ENCODE measurements at regions not wholly inside any gene's neighbourhood (a gene's known extent, or its start where the extent isn't known, plus 50 kb on each side); places are given as distances from the start of the nearest gene placed in this dataset.

GRCh38 chr10:129305046-129305445 lies 162.0 kb upstream of the MGMT start:
- DNase-seq = no peak

DNA sequence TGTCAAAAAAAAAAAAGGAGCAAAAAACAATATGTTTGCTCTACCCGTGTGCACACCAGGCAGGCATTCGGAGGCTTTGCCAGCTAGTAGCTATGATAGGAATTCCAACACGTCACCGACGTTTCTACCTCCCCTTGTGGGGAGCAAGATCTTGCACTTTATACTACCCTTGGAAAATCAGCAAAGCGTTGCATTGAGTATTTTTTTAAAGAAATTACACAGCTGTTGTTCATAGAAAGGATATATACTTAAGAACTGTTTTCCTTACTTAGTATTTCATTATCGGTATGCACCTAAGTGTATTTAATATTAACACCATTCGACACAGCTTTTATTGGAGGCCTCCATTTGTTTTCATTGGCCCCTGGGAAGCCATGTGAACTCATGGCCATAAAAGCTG lies 159.9 kb upstream of the MGMT start:
- DNase-seq = no peak

- DNase-seq = no peak
Observed at GRCh38 chr10:129308953-129309564, 158.0 kb upstream of the MGMT start.

GRCh38 chr10:129309565-129309964 lies 157.5 kb upstream of the MGMT start:
- no peak for DNase-seq

GRCh38 chr10:129310881-129311280 lies 156.2 kb upstream of the MGMT start:
- no peak for DNase-seq

GRCh38 chr10:129319934-129320333 lies 147.1 kb upstream of the MGMT start:
- no peak for DNase-seq

- no peak for DNase-seq
Observed at GRCh38 chr10:129320340-129320739, 146.7 kb upstream of the MGMT start.

DNA sequence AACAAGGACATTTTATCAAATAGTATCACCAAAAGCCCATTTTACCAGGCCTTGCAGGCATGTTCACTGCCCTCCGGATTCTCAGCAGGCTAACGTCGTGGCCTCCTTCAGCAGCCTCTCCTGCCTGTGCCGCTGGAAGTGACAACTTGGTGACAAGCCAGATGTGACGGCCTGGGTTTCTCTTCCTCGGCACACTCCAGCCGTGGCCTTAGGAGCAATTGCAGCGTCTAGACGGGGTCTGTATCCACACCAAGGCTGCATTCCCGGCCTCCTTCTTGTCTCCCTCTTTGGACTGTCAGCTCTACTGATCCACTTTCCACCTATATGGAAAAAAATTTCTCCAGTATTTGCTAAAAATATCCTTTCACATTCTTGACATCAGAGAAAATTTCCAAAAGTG lies 145.3 kb upstream of the MGMT start:
- no peak for DNase-seq

- DNase-seq = no peak
Observed at GRCh38 chr10:129322933-129323820, 143.9 kb upstream of the MGMT start.

GRCh38 chr10:129323879-129324278 lies 143.2 kb upstream of the MGMT start:
- DNase-seq = no peak

GRCh38 chr10:129325893-129326292 lies 141.1 kb upstream of the MGMT start:
- no peak for DNase-seq

- no peak for DNase-seq
Observed at GRCh38 chr10:129328546-129328945, 138.5 kb upstream of the MGMT start.

DNA sequence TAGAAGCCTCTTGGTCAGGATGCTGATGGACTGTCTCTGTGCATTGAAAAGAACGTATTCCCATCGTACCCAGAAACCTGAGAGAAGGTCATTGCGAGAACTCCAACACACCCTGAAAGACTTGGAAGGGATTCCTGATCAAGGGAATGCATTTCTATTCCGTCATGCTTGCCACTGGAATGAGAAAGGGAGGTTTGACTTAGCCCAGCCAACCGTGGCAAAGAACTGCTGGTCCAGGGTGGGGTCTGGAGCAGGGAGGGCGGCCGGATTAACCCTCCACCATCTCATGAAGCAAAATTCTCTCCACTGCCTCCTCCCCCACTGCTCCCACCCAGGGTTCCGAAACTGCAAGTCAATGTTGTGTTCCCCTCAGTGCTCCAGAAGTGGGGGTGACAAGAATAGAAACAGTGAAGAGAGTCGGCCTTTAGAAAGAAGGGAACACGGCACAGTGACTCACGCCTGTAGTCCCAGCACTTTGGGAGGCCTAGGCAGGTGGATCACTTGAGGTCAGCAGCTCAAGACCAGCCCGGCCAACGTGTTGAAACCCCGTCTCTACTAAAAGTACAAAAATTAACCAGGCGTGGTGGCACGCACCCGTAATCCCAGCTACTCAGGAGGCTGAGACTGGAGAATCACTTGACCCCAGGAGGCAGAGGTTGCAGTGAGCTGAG lies 137.5 kb upstream of the MGMT start:
- DNase-seq = no peak

- no peak for DNase-seq
Observed at GRCh38 chr10:129330211-129330610, 136.8 kb upstream of the MGMT start.

- no peak for DNase-seq
Observed at GRCh38 chr10:129331207-129331838, 135.7 kb upstream of the MGMT start.

DNA sequence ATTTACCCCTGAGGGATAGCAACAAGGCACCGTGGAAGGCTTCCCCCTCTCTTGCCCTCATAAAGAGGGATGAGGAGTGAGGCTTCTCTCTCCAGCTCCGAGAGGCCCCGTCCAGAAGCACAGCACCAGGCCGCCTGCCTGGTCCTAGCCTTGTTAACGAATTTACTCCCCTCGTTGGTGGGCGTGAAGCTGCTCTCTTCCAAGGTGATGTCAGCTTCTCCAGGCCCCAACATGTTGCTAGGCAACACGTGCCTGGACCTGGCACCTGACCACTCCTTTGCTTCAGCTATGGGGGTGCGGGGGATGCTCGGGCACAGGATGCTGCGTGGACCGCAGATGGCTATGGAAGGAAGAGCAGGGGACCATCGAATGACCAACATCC lies 135.2 kb upstream of the MGMT start:
- DNase-seq = no peak

- no peak for DNase-seq
Observed at GRCh38 chr10:129332476-129332875, 134.6 kb upstream of the MGMT start.

GRCh38 chr10:129333706-129334105 lies 133.3 kb upstream of the MGMT start:
- no peak for DNase-seq

DNA sequence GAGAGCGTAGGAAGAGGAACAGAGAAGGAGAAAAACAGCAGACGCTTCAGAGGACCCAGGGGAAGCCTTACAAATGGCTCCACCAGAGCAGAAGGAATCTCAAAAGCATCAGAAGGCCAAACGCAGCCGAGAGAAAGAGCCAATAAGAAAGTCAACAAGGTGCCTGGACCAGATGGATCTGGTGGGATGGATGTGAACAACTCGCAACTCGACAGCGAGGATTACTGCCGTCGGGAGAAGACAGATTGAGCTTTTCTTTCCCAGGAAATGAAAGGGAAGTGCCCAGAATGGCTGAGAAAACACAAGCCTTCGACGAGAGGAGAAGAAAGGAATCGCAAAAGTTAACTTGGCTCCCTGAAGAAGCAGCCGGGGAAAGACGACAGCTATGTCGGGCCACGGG lies 132.8 kb upstream of the MGMT start:
- DNase-seq = no peak

DNA sequence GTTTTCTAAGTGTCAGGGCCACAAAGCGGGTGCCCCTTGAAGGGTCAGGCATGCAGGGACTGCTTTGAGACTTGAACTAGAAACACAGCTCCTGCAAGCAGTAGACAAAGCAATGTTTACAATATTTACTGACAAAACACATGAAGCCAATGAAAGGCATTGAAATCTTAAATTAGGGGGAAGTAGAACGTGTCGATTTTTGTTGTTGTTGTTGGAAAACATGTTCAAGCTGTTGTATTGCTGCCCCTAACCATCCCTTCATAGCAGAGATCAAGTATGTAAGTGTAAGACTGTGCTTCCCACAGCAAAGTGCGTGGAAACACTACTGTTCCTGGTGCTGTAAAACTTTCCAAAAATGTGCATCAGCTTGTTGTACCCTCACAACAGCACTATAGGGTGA lies 131.6 kb upstream of the MGMT start:
- no peak for DNase-seq

DNA sequence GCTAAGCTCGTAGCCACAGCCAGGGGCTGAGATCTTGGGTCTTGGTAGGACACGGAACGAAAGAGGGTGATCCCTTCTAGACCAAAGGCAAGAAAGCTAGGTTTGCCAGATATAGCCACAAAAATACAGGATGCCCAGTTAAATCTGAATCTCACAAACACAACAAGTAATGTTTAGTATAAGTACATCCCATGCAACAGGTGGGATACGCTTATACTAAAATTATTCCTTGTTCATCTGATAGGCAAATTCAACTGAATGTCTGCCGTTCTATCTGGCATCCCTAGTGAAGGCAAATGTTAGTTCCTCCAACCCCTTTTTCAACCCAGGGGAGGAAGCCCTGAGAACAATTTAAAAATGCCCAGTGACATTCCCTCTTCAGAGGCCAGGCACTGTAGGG lies 131.1 kb upstream of the MGMT start:
- no peak for DNase-seq

- DNase-seq = no peak
Observed at GRCh38 chr10:129339191-129339590, 127.8 kb upstream of the MGMT start.
